NCI-H524 (cell line): ENCODE measurements at regions not wholly inside any gene's neighbourhood (a gene's known extent, or its start where the extent isn't known, plus 50 kb on each side); places are given as distances from the start of the nearest gene placed in this dataset.

ENCODE experiments used
- DNase-seq, 2 experiments: peaks; one replicate each; lab custom pipeline; 2025; lab: John Stamatoyannopoulos, UW

GRCh38 chr4:67234296-67234695 is 311.0 kb downstream of the CENPC start:
- no peak for DNase-seq

DNA sequence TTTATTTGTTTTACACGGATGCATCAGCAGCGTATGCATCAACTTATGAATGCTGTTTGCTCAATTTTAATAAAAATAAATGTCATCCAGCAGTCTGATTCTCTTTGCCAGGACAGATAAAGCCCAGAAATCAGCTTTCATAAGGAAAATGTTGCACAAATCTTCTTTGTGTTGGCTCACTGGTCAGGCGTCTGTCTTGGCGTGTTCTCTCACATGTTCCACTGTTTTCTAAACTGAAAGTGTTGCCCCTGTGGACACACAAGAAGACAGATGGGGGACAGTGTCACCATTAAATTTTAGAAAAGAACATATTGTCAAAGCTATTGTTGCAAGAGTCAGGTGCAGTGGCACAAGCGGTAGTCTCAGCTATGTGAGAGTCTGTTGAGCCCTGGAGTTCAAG is 316.2 kb downstream of the CENPC start:
- DNase-seq, result no peak

DNA sequence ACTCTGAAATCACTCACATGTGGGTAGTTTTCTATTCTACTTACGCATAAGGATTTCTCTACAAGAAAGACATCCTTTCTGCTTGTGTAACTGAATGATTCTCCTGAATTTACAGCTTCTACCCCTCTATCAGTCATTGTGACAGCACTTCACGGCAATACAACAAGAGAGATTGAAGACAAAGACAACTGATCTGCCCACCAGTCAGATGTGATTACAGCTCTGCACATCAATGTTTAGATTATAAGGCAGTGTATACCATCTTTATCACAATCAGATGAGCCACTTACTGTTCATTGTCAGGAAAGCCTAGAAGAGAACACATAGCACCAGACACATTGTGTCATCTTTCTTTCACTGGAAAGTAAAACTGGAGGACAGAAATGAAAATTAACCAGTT is 324.4 kb downstream of the CENPC start:
- DNase-seq, result no peak

DNA sequence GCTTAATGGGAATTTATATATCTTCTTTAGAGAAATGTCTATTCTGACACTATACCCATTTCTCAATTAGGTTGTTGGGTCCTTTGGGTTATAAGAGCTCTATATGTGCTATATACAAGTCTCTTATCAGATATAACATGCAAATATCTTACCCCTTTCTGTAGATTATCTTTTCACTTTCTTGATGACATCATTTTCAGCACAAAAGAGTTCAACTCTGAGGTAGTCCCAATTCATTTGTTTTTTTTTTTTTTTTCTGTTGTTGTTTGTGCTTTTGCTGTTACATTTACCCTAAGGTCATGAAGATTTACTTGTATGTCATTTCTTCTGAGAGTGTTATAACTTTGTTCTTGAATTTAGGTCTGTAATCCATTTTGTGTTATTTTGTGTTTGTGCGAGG is 326.4 kb downstream of the CENPC start:
- DNase-seq, result no peak

DNA sequence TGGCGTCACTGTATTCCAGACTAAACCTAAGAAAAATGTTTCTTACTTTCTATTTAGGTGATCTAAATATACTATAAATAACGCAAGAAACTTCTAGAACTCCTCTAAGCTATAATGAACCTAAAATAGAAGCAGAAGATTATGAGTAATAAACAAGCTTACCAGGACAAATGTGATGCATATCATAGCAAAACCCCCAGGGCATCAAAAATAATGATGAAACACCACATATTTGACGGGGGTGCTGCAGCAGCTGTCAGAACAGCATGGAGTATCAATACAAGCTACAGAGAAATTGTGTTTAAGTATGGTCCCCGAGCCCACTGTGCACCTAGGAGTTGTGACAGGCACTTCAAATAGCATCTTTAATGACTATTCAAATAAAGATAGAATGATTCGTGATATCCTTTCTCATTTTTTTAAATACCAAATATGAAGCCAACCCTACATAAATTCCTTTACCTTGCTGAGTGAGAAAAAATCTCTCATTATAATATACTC is 337.3 kb downstream of the CENPC start:
- peak in 1 of 2 experiments; percentile 6 for DNase-seq

DNA sequence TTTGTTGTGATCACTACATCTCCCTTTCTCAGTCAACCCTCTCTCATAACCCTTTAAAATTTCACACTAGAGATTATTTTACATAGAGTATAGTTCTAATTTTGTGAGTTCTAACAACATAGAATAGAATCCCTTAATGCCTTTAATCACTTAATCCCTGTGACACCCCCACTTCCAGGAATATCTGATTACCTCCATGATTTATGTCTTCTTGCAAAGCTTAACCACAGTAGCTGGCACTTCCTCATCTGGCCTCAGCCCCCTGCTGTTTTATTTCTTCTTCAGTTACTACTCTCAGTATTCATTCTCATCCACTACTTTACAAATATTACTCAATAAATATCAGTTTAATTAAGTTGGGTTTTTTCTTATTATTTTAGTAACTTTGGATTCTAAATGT is 340.9 kb downstream of the CENPC start:
- DNase-seq, result peak; percentile 79 to 93

DNA sequence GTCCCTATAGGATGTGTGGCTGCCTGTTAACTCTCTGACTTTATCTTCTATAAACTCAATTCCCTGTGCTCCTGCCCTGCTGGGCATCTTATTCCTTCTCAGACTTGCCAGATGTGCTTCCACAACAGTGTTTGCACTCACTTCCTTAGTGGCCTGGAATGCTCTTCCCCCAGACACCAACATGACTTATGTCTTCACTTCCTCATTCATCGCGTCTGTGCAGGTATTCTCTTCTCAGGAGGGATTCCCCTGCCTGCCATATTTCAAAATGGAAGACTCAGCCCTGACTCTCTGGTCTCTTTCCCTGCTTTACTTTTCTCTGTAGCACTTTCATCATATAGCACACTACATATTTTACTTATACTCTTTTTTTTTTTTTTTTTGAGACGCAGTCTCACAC is 344.0 kb downstream of the CENPC start:
- DNase-seq, result no peak

DNA sequence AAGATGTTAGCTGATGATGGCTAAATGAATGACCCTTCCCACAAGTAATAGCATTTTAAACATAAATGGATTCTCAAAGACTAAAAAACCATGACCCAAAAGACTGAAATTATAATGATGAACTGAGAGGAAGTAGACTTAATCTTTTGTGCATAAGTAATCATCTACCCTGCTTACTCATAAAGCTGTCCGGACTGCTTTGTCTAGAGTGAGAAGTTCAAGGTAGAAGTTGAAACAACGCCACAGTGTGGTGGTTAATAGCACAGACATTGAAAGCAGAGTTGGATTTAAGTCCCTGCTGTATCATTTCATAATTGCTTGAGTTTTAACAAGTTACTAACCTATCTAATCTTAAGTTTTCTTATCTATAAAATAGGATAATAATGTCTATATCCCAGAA is 346.6 kb downstream of the CENPC start:
- DNase-seq, result peak; percentile 36 to 68

GRCh38 chr4:67167849-67168248 is 377.5 kb downstream of the CENPC start:
- DNase-seq, result no peak

- no peak for DNase-seq
Observed at GRCh38 chr4:67162690-67163089, 382.6 kb downstream of the CENPC start.

DNA sequence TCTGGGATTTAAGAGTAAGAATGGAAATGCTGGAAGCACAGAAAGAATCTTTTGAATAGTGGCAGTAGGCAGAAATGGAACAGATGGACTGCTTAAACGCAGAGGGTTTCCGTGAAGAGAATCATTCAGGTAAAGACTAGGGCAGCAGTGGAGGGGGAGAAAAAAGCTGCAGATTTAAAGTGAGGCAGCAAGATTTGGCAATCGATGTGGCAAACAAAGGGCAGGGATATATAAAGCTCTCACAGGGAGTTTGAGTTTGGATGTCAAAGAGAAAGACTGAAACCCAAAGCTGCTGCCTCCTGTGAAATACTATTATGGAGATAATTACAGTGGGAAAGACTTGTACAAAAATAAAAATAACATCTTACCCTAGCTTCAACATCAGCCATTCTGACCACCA is 384.0 kb downstream of the CENPC start:
- peak; percentile 9 to 60 for DNase-seq

GRCh38 chr4:67160394-67160793 is 384.9 kb downstream of the CENPC start:
- no peak for DNase-seq

DNA sequence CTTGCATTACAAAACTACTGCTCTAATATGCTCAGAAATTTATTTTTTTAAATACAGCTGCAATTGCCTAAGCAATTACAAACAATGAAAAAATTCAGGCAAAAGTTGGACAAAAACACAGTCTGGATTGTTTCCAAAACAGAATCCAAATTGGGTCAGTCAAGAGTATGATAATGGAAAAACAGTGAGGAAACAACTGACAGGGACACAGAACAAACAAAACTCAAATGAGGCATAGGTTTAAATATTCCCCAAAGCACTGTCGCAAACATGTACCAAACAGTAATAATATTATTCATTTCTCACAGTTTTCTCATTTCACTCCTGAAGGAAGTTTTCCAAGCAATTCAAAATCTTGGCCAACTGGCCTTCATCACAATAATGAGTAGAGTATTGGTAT is 386.6 kb downstream of the CENPC start:
- no peak for DNase-seq

DNA sequence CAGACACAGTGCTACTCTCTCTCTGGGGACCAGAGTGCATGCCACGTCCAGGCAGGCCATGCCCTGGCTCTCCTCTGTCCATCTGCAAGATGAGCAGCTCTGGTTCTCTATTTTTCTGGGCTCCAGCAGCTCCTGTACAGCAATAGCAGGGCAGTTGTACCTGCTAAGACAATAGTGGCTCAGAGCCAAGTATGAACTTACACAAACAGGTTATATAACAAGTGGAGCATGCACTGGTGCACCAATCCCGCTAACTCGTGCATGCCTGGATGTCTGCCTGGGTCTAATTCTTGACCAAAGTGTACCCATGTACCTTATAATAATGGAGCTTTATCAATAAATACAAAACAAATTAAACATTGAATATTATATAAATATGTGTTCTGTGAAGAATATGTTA is 392.3 kb downstream of the CENPC start:
- DNase-seq, result no peak

- DNase-seq, result peak in 1 of 2 experiments; percentile 3
Observed at GRCh38 chr4:67151376-67152343, 393.6 kb downstream of the CENPC start.

- DNase-seq, result peak; percentile 20 to 57
Observed at GRCh38 chr4:67141586-67141985, 403.7 kb downstream of the CENPC start.

GRCh38 chr4:67134616-67135015 is 410.7 kb downstream of the CENPC start:
- peak in 1 of 2 experiments; percentile 10 for DNase-seq

GRCh38 chr4:67133162-67133561 is 412.1 kb downstream of the CENPC start:
- DNase-seq, result no peak

DNA sequence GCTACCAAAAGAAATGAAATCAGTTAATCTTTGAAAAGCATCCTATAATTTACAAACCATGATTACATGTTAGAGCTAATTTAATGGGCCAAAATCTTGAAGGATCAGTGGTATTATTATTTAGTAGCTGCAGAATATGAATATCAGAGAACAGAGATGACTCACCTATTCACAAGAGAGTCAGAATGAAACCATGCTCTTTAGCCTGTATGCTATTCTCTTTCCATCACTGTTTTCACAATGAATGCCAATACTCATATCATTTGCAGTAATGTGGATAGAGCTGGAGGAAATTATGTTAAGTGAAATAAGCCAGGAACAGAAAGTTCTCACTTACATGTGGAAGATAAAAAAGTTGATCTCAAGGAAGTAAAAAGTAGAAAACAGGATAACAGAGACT is 414.1 kb downstream of the CENPC start:
- DNase-seq, result no peak

GRCh38 chr4:67130411-67130810 is 414.9 kb downstream of the CENPC start:
- no peak for DNase-seq

- DNase-seq, result no peak
Observed at GRCh38 chr4:67126570-67126969, 418.7 kb downstream of the CENPC start.

GRCh38 chr4:67125636-67126514 is 419.4 kb downstream of the CENPC start:
- DNase-seq, result no peak

- no peak for DNase-seq
Observed at GRCh38 chr4:67124716-67125115, 420.6 kb downstream of the CENPC start.
